GM23338 (cell line): ENCODE measurements at regions not wholly inside any gene's neighbourhood (a gene's known extent, or its start where the extent isn't known, plus 50 kb on each side); places are given as distances from the start of the nearest gene placed in this dataset.

Experiments
- ATAC-seq: fragments of 200-7000 bp; cut with Tn5 transposase; 3 replicates; pipeline ENCODE4 v1.9.1; 2020
- DNase-seq: peaks from one replicate; pipeline ENCODE4 v3.0.0-alpha.2; 2015; ENCODE audit warnings: low spot score
- H2AFZ ChIP-seq: fragments of 200-600 bp; sonication (generic); 2 replicates; pipeline ENCODE4 v1.8.0; 2016; ENCODE audit warnings: antibody characterized with exemption, mild to moderate bottlenecking, moderate library complexity
- H3F3A ChIP-seq: fragments of 200-600 bp; sonication (generic); replicated peaks from 2 replicates; pipeline ENCODE4 v1.8.0; 2017; ENCODE audit warnings: antibody characterized with exemption, mixed run types, low read depth
- H3K27ac ChIP-seq: fragments of 200-600 bp; sonication (generic); 2 replicates; pipeline ENCODE4 v1.6.1; 2016; ENCODE audit warnings: low read depth
- H3K27me3 ChIP-seq: fragments of 200-600 bp; sonication (generic); 2 replicates; pipeline ENCODE4 v1.8.0; 2016; ENCODE audit warnings: mild to moderate bottlenecking, mixed run types, moderate library complexity; ENCODE audit not compliant: insufficient read depth
- H3K36me3 ChIP-seq: fragments of 200-600 bp; sonication (generic); 2 replicates; pipeline ENCODE4 v1.8.0; 2016; ENCODE audit warnings: mild to moderate bottlenecking; ENCODE audit not compliant: insufficient read depth
- H3K4me1 ChIP-seq: fragments of 200-600 bp; sonication (generic); 2 replicates; pipeline ENCODE4 v1.8.0; 2016; ENCODE audit warnings: mild to moderate bottlenecking, moderate library complexity; ENCODE audit not compliant: insufficient read depth
- H3K4me2 ChIP-seq: fragments of 200-600 bp; sonication (generic); 2 replicates; pipeline ENCODE4 v1.7.1; 2017; ENCODE audit warnings: mixed run types
- H3K4me3 ChIP-seq: fragments of 200-600 bp; sonication (generic); 2 replicates; pipeline ENCODE4 v1.6.1; 2016; ENCODE audit warnings: mixed run types
- H3K79me2 ChIP-seq: fragments of 200-600 bp; sonication (generic); replicated peaks from 2 replicates; pipeline ENCODE4 v1.8.0; 2017; ENCODE audit warnings: mild to moderate bottlenecking; ENCODE audit not compliant: insufficient read depth
- H3K9me2 ChIP-seq: fragments of 200-600 bp; sonication (generic); 2 replicates; pipeline ENCODE4 v1.8.0; 2017; ENCODE audit not compliant: insufficient read depth
- H4K20me1 ChIP-seq: fragments of 200-600 bp; sonication (generic); replicated peaks from 2 replicates; pipeline ENCODE4 v1.8.0; 2017; ENCODE audit warnings: mild to moderate bottlenecking; ENCODE audit not compliant: insufficient read depth
- H3K27ac Mint-ChIP-seq: 2 replicates; pipeline ENCODE4 v1.8.0; 2020; ENCODE audit warnings: inconsistent platforms, mild to moderate bottlenecking, moderate library complexity, mixed read lengths
- H3K27me3 Mint-ChIP-seq: 3 replicates; pipeline ENCODE4 v1.8.0; 2022; ENCODE audit warnings: low read depth, mild to moderate bottlenecking, moderate library complexity, mixed read lengths, inconsistent platforms; ENCODE audit not compliant: insufficient read depth, poor library complexity
- H3K36me3 Mint-ChIP-seq: 3 replicates; pipeline ENCODE4 v1.8.0; 2021; ENCODE audit warnings: low read depth, mild to moderate bottlenecking, inconsistent platforms, moderate library complexity, mixed read lengths
- H3K4me1 Mint-ChIP-seq: 3 replicates; pipeline ENCODE4 v1.8.0; 2020; ENCODE audit warnings: mild to moderate bottlenecking, inconsistent platforms, mixed read lengths
- H3K4me3 Mint-ChIP-seq: 3 replicates; pipeline ENCODE4 v1.8.0; 2021; ENCODE audit warnings: moderate library complexity, mild to moderate bottlenecking, inconsistent platforms, mixed read lengths
- H3K9me3 Mint-ChIP-seq: 3 replicates; pipeline ENCODE4 v1.8.0; 2020; ENCODE audit warnings: moderate library complexity, mild to moderate bottlenecking, inconsistent platforms, mixed read lengths
- CREB1 ChIP-seq: fragments of 250-450 bp; sonication (Bioruptor Pico); IDR thresholded peaks from 2 replicates; pipeline ENCODE4 v1.5.0; 2020; ENCODE audit warnings: low read depth, mild to moderate bottlenecking, moderate library complexity
- CTCF ChIP-seq, 2 experiments: fragments of 200-600 bp in 1 of 2; sonication (generic) in 1 of 2; conservative IDR thresholded peaks; 2 replicates each; pipeline versions ENCODE4 v1.5.1 to v1.6.1; 2016 to 2017; ENCODE audit warnings: antibody characterized with exemption in 2 of 2, low read depth in 2 of 2, mild to moderate bottlenecking in 2 of 2, moderate library complexity in 1 of 2
- EZH2 ChIP-seq: fragments of 200-600 bp; sonication (generic); IDR thresholded peaks from one replicate; pipeline ENCODE4 v1.8.0; 2017; ENCODE audit warnings: antibody characterized with exemption, mild to moderate bottlenecking, low read depth; ENCODE audit not compliant: unreplicated experiment
- EZH2phosphoT487 ChIP-seq: fragments of 200-600 bp; sonication (generic); IDR thresholded peaks from one replicate; pipeline ENCODE4 v1.8.1; 2018; ENCODE audit warnings: antibody characterized with exemption; ENCODE audit not compliant: unreplicated experiment
- JUNB ChIP-seq: IDR thresholded peaks from one replicate; pipeline ENCODE4 v1.6.1; 2016; ENCODE audit warnings: antibody characterized with exemption; ENCODE audit not compliant: unreplicated experiment
- NANOG ChIP-seq: IDR thresholded peaks from 2 replicates; pipeline ENCODE4 v1.6.1; 2016; ENCODE audit warnings: antibody characterized with exemption, borderline replicate concordance
- POLR2AphosphoS5 ChIP-seq: IDR thresholded peaks from 2 replicates; pipeline ENCODE4 v1.6.1; 2016; ENCODE audit warnings: antibody characterized with exemption, low read depth
- REST ChIP-seq: IDR thresholded peaks from one replicate; pipeline ENCODE4 v1.6.1; 2018; ENCODE audit warnings: antibody characterized with exemption; ENCODE audit not compliant: unreplicated experiment
- STAT1 ChIP-seq: IDR thresholded peaks from one replicate; pipeline ENCODE4 v1.6.1; 2016; ENCODE audit warnings: antibody characterized with exemption; ENCODE audit not compliant: unreplicated experiment
- ZNF114 ChIP-seq: fragments of 250-450 bp; sonication (Bioruptor Pico); IDR thresholded peaks from 2 replicates; pipeline ENCODE4 v1.5.0; 2020; ENCODE audit warnings: mild to moderate bottlenecking, moderate library complexity
- ZNF331 ChIP-seq: fragments of 250-450 bp; sonication (Bioruptor Pico); IDR thresholded peaks from 2 replicates; pipeline ENCODE4 v1.5.0; 2020; ENCODE audit warnings: low read depth, mild to moderate bottlenecking, moderate library complexity
- TF ChIP-seq, protein P1 (sequence below): fragments of 250-450 bp; sonication (Bioruptor Pico); IDR thresholded peaks from 2 replicates; pipeline ENCODE4 v1.5.0; 2020; ENCODE audit warnings: mild to moderate bottlenecking, moderate library complexity
- TF ChIP-seq, protein P2 (sequence below): IDR thresholded peaks from 2 replicates; pipeline ENCODE4 v1.6.1; 2016; ENCODE audit warnings: antibody characterized with exemption

- no peak overlapping the region for H3K27ac Mint-ChIP-seq
- ATAC-seq, result no peak
- H3K4me1 Mint-ChIP-seq, result peaks cover 15% of the 10 kb centered on the region
- Histone ChIP-seq H3K36me3 (no peaks in the 10 kb centered on the region), H4K20me1 (no peaks in the 10 kb centered on the region), H2AFZ (no peak overlapping the region), H3K27ac (no peak overlapping the region), H3K27me3 (no peaks in the 10 kb centered on the region), H3K9me2 (no peaks in the 10 kb centered on the region), H3F3A (no peaks in the 10 kb centered on the region), H3K4me2 (no peak overlapping the region), H3K4me3 (no peak overlapping the region), H3K79me2 (no peaks in the 10 kb centered on the region), H3K4me1 (no peaks in the 10 kb centered on the region)
- TF ChIP-seq EZH2phosphoT487, result no peak
- TF ChIP-seq REST, result no peak
- TF ChIP-seq NANOG, result no peak
- no peak for TF ChIP-seq POLR2AphosphoS5
- no peak for TF ChIP-seq EZH2
- TF ChIP-seq, protein P1, sequence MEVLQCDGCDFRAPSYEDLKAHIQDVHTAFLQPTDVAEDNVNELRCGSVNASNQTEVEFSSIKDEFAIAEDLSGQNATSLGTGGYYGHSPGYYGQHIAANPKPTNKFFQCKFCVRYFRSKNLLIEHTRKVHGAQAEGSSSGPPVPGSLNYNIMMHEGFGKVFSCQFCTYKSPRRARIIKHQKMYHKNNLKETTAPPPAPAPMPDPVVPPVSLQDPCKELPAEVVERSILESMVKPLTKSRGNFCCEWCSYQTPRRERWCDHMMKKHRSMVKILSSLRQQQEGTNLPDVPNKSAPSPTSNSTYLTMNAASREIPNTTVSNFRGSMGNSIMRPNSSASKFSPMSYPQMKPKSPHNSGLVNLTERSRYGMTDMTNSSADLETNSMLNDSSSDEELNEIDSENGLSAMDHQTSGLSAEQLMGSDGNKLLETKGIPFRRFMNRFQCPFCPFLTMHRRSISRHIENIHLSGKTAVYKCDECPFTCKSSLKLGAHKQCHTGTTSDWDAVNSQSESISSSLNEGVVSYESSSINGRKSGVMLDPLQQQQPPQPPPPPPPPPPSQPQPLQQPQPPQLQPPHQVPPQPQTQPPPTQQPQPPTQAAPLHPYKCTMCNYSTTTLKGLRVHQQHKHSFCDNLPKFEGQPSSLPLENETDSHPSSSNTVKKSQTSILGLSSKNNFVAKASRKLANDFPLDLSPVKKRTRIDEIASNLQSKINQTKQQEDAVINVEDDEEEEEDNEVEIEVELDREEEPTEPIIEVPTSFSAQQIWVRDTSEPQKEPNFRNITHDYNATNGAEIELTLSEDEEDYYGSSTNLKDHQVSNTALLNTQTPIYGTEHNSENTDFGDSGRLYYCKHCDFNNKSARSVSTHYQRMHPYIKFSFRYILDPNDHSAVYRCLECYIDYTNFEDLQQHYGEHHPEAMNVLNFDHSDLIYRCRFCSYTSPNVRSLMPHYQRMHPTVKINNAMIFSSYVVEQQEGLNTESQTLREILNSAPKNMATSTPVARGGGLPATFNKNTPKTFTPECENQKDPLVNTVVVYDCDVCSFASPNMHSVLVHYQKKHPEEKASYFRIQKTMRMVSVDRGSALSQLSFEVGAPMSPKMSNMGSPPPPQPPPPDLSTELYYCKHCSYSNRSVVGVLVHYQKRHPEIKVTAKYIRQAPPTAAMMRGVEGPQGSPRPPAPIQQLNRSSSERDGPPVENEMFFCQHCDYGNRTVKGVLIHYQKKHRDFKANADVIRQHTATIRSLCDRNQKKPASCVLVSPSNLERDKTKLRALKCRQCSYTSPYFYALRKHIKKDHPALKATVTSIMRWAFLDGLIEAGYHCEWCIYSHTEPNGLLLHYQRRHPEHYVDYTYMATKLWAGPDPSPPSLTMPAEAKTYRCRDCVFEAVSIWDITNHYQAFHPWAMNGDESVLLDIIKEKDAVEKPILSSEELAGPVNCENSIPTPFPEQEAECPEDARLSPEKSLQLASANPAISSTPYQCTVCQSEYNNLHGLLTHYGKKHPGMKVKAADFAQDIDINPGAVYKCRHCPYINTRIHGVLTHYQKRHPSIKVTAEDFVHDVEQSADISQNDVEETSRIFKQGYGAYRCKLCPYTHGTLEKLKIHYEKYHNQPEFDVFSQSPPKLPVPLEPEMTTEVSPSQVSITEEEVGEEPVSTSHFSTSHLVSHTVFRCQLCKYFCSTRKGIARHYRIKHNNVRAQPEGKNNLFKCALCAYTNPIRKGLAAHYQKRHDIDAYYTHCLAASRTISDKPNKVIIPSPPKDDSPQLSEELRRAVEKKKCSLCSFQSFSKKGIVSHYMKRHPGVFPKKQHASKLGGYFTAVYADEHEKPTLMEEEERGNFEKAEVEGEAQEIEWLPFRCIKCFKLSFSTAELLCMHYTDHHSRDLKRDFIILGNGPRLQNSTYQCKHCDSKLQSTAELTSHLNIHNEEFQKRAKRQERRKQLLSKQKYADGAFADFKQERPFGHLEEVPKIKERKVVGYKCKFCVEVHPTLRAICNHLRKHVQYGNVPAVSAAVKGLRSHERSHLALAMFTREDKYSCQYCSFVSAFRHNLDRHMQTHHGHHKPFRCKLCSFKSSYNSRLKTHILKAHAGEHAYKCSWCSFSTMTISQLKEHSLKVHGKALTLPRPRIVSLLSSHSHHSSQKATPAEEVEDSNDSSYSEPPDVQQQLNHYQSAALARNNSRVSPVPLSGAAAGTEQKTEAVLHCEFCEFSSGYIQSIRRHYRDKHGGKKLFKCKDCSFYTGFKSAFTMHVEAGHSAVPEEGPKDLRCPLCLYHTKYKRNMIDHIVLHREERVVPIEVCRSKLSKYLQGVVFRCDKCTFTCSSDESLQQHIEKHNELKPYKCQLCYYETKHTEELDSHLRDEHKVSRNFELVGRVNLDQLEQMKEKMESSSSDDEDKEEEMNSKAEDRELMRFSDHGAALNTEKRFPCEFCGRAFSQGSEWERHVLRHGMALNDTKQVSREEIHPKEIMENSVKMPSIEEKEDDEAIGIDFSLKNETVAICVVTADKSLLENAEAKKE (CRISPR knock-in tag), result no peak
- TF ChIP-seq STAT1, result no peak
- no peak for TF ChIP-seq ZNF331 (CRISPR knock-in tag)
- no peak for TF ChIP-seq CREB1
- TF ChIP-seq JUNB, result no peak
- TF ChIP-seq, protein P2, sequence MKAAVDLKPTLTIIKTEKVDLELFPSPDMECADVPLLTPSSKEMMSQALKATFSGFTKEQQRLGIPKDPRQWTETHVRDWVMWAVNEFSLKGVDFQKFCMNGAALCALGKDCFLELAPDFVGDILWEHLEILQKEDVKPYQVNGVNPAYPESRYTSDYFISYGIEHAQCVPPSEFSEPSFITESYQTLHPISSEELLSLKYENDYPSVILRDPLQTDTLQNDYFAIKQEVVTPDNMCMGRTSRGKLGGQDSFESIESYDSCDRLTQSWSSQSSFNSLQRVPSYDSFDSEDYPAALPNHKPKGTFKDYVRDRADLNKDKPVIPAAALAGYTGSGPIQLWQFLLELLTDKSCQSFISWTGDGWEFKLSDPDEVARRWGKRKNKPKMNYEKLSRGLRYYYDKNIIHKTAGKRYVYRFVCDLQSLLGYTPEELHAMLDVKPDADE, result no peak
- no peak for TF ChIP-seq ZNF114 (CRISPR knock-in tag)
- no peak for TF ChIP-seq CTCF (conservative IDR thresholded peaks at IDR 0.05; ENCODE audit: low read depth in 2 of 2)
- peaks cover 4% of the 10 kb centered on the region; the same call in 1 of the 3 replicates for H3K9me3 Mint-ChIP-seq
- H3K36me3 Mint-ChIP-seq, result peaks cover 3% of the 10 kb centered on the region; the same call in 1 of the 3 replicates
- no peak for DNase-seq
- H3K27me3 Mint-ChIP-seq, result peaks cover 7% of the 10 kb centered on the region
- no peak overlapping the region for H3K4me3 Mint-ChIP-seq
These were observed 306.8 kb downstream of the VRK1 start for GRCh38 chr14:97104029-97104428.
